H1 (cell line): ENCODE measurements at regions not wholly inside any gene's neighbourhood (a gene's known extent, or its start where the extent isn't known, plus 50 kb on each side); places are given as distances from the start of the nearest gene placed in this dataset.
"Not testable (repeated sequence)": the region's sequence is repeated elsewhere in the genome, so short reads cannot be mapped to it uniquely, and the experiment has no call there.

Experiments
- CTCF ChIA-PET: fragments of 300-600 bp; sonication (Branson Sonifier 250); formaldehyde crosslinking; loops from one replicate; lab custom pipeline; 2021; ENCODE audit not compliant: partially characterized antibody; lab: Charles Lee
- POLR2A ChIA-PET: fragments of 300-600 bp; sonication (Branson Sonifier 250); formaldehyde crosslinking; loops from one replicate; lab custom pipeline; 2021; ENCODE audit warnings: inconsistent platforms; ENCODE audit not compliant: partially characterized antibody; lab: Charles Lee
- DNase-seq, 2 experiments: peaks; one replicate each; pipeline versions ENCODE4 v3.0.0 to v3.0.0-alpha.2; 2010 to 2022; ENCODE audit warnings: low spot score in 2 of 2, low read depth in 1 of 2, mixed read lengths in 1 of 2
- FAIRE-seq: peaks from 2 replicates; lab custom pipeline; 2011; peaks lifted over from hg19 to GRCh38; lab: Jason Lieb, UNC
- H2AFZ ChIP-seq: 2 replicates; pipeline ENCODE4 v1.8.1; 2012; ENCODE audit warnings: low read length, inconsistent platforms
- H2AK5ac ChIP-seq: 2 replicates; pipeline ENCODE4 v1.6.1; 2013; ENCODE audit warnings: low read depth, low read length
- H2BK120ac ChIP-seq: replicated peaks from 2 replicates; pipeline ENCODE3; 2013; ENCODE audit warnings: low read depth, low read length, inconsistent platforms
- H2BK12ac ChIP-seq: 2 replicates; pipeline ENCODE4 v1.6.1; 2013; ENCODE audit warnings: low read depth, low read length
- H2BK15ac ChIP-seq: 2 replicates; pipeline ENCODE4 v1.6.1; 2013; ENCODE audit warnings: low read length
- H2BK20ac ChIP-seq: 2 replicates; pipeline ENCODE4 v1.6.1; 2013; ENCODE audit warnings: low read length
- H2BK5ac ChIP-seq: 2 replicates; pipeline ENCODE4 v1.6.1; 2013; ENCODE audit warnings: low read depth, low read length
- H3K14ac ChIP-seq: 2 replicates; pipeline ENCODE4 v1.6.1; 2013; ENCODE audit warnings: inconsistent platforms; ENCODE audit not compliant: insufficient read length
- H3K18ac ChIP-seq: 2 replicates; pipeline ENCODE4 v1.6.1; 2013; ENCODE audit warnings: low read length; ENCODE audit errors: extremely low read depth
- H3K23ac ChIP-seq: 2 replicates; pipeline ENCODE4 v1.6.1; 2013; ENCODE audit warnings: inconsistent platforms; ENCODE audit not compliant: insufficient read length
- H3K23me2 ChIP-seq: 2 replicates; pipeline ENCODE4 v1.6.1; 2013; ENCODE audit warnings: low read depth, low read length
- H3K27ac ChIP-seq: 2 replicates; pipeline ENCODE4 v1.6.1; 2011; ENCODE audit warnings: low read depth, low read length, inconsistent platforms
- H3K27me3 ChIP-seq, 4 experiments: replicated peaks in 1 of 4; 1 replicate in 1 of 4; 2 replicates in 3 of 4; pipeline versions ENCODE4 v1.6.1 to v1.8.1; 2011 to 2013; ENCODE audit warnings: low read length in 3 of 4, mild to moderate bottlenecking in 3 of 4, inconsistent platforms in 2 of 4, mixed read lengths in 2 of 4, moderate library complexity in 1 of 4; ENCODE audit not compliant: control insufficient read depth in 3 of 4, insufficient read depth in 3 of 4; ENCODE audit errors: extremely low read depth in 1 of 4
- H3K36me3 ChIP-seq, 4 experiments: 2 replicates each; pipeline versions ENCODE4 v1.6.1 to v1.8.1; 2011 to 2013; ENCODE audit warnings: mild to moderate bottlenecking in 4 of 4, low read length in 3 of 4, moderate library complexity in 2 of 4, control low read depth in 1 of 4, inconsistent platforms in 1 of 4; ENCODE audit not compliant: insufficient read depth in 4 of 4, control insufficient read depth in 2 of 4
- H3K4ac ChIP-seq: replicated peaks from 2 replicates; pipeline ENCODE3; 2013; ENCODE audit warnings: low read length, low read depth, mixed read lengths, inconsistent platforms; ENCODE audit not compliant: insufficient read length
- H3K4me1 ChIP-seq, 4 experiments: replicated peaks in 1 of 4; 1 replicate in 1 of 4; 2 replicates in 3 of 4; pipeline versions ENCODE4 v1.6.1 to v1.8.1; 2011 to 2013; ENCODE audit warnings: low read length in 3 of 4, inconsistent platforms in 2 of 4, mixed read lengths in 1 of 4; ENCODE audit not compliant: insufficient read depth in 4 of 4, control insufficient read depth in 3 of 4
- H3K4me2 ChIP-seq, 2 experiments: 2 replicates each; pipeline versions ENCODE4 v1.6.1 to v1.8.1; 2011 to 2013; ENCODE audit warnings: low read depth in 2 of 2, low read length in 2 of 2, control low read depth in 1 of 2, inconsistent platforms in 1 of 2, mild to moderate bottlenecking in 1 of 2; ENCODE audit not compliant: insufficient read depth in 1 of 2
- H3K4me3 ChIP-seq, 4 experiments: fragments of 200-600, 300-600 bp in 1 of 4; sonication (generic), shearing (Covaris generic), sonication (Bioruptor Twin) in 1 of 4; 2 replicates each; pipeline versions ENCODE4 v1.5.1 to v1.8.1; 2011 to 2016; ENCODE audit warnings: low read length in 4 of 4, low read depth in 3 of 4, control low read depth in 2 of 4, inconsistent platforms in 2 of 4, mild to moderate bottlenecking in 2 of 4, mixed read lengths in 1 of 4, moderate library complexity in 1 of 4; ENCODE audit not compliant: insufficient read depth in 2 of 4; ENCODE audit errors: extremely low read depth in 1 of 4
- H3K56ac ChIP-seq: replicated peaks from 2 replicates; pipeline ENCODE3; 2013; ENCODE audit warnings: low read depth, mild to moderate bottlenecking, mixed read lengths, low read length, inconsistent platforms; ENCODE audit not compliant: insufficient read length
- H3K79me1 ChIP-seq: 2 replicates; pipeline ENCODE4 v1.6.1; 2013; ENCODE audit warnings: low read depth, low read length, control low read depth
- H3K79me2 ChIP-seq, 2 experiments: 2 replicates each; pipeline versions ENCODE4 v1.6.1 to v1.8.1; 2012 to 2013; ENCODE audit warnings: low read length in 2 of 2, mild to moderate bottlenecking in 2 of 2, inconsistent platforms in 1 of 2; ENCODE audit not compliant: insufficient read depth in 2 of 2, control insufficient read depth in 1 of 2
- H3K9ac ChIP-seq, 4 experiments: replicated peaks in 1 of 4; 1 replicate in 1 of 4; 2 replicates in 3 of 4; pipeline versions ENCODE4 v1.6.1 to v1.8.1; 2011 to 2013; ENCODE audit warnings: low read depth in 3 of 4, low read length in 3 of 4, control low read depth in 2 of 4, mild to moderate bottlenecking in 2 of 4, moderate library complexity in 2 of 4, inconsistent platforms in 1 of 4; ENCODE audit errors: extremely low read depth in 1 of 4
- H3K9me3 ChIP-seq, 2 experiments: 2 replicates each; pipeline versions ENCODE4 v1.6.1 to v1.8.1; 2012 to 2013; ENCODE audit warnings: mild to moderate bottlenecking in 2 of 2, moderate library complexity in 2 of 2, control low read depth in 1 of 2, inconsistent platforms in 1 of 2, low read depth in 1 of 2, low read length in 1 of 2, mixed read lengths in 1 of 2; ENCODE audit not compliant: insufficient read depth in 2 of 2
- H4K20me1 ChIP-seq, 2 experiments: replicated peaks in 1 of 2; 2 replicates each; pipeline versions ENCODE3 to v1.8.1; 2011 to 2013; ENCODE audit warnings: inconsistent platforms in 2 of 2, low read length in 2 of 2, mild to moderate bottlenecking in 1 of 2; ENCODE audit not compliant: insufficient read depth in 2 of 2, control insufficient read depth in 1 of 2
- H4K5ac ChIP-seq: 2 replicates; pipeline ENCODE4 v1.6.1; 2013; ENCODE audit warnings: low read length, low read depth, mixed read lengths, inconsistent platforms; ENCODE audit not compliant: insufficient read length
- H4K8ac ChIP-seq: 2 replicates; pipeline ENCODE4 v1.8.0; 2013; ENCODE audit warnings: mild to moderate bottlenecking, moderate library complexity, low read length, inconsistent platforms; ENCODE audit not compliant: insufficient read depth; ENCODE audit errors: extremely low read depth
- H4K91ac ChIP-seq: replicated peaks from 2 replicates; pipeline ENCODE3; 2013; ENCODE audit warnings: low read length, mixed read lengths, inconsistent platforms; ENCODE audit not compliant: insufficient read length
- YY1 ChIP-seq: IDR thresholded peaks from 2 replicates; pipeline ENCODE4 v1.6.1; 2011; ENCODE audit warnings: low read depth, mild to moderate bottlenecking, low read length
- WGBS, 2 experiments: shearing (Covaris generic) in 1 of 2; methylation state at CpG; one replicate each; pipeline versions ENCODE4 v1.1.6 to v1.1.7; 2013 to 2015; ENCODE audit warnings: low lambda C conversion rate in 2 of 2, mixed read lengths in 2 of 2, inconsistent platforms in 1 of 2, low coverage in 1 of 2, missing lambda C conversion rate in 1 of 2; ENCODE audit not compliant: insufficient replicate concordance in 2 of 2, insufficient coverage in 1 of 2, insufficient read length in 1 of 2; ENCODE audit errors: extremely low coverage in 1 of 2, missing lambda C conversion rate in 1 of 2; 5-methylcytosine and 5-hydroxymethylcytosine counted together

DNA sequence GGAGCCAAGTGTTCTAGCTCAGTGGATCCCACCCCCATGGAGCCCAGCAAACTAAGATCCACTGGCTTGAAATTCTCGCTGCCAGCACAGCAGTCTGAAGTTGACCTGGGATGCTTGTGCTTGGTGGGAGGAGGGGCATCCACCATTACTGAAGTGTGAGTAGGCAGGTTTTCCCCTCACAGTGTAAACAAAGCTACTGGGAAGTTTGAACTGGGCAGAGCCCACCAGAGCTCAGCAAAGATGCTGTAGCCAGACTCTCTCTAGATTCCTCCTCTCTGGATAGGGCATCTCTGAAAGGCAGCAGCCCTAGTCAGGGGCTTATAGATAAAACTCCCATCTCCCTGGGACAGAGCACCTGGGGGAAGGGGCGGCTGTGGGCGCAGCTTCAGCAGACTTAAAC, 293.1 kb upstream of the NOX3 start:
- not testable (repeated sequence) for H3K4me1 ChIP-seq, H3K23me2 ChIP-seq, H3K18ac ChIP-seq, H2AFZ ChIP-seq, H3K27ac ChIP-seq, H3K4me3 ChIP-seq, H2AK5ac ChIP-seq
- CTCF ChIA-PET, result interaction anchor here (0.6 to 0.7 kb wide), 2 partner anchors 12 to 138 kb away, joined by 3 read pairs; no protein-coding TSS in a partner anchor
- 0 out of 2 replicates have a peak, but pooled peaks have one; percentile 17 for TF ChIP-seq YY1
- TF ChIP-seq, all 59 proteins: peak for 1; not testable (repeated sequence) for 58
- POLR2A ChIA-PET, H2BK120ac ChIP-seq, H2BK12ac ChIP-seq, H4K8ac ChIP-seq, H3K9me3 ChIP-seq, H3K56ac ChIP-seq, FAIRE-seq, H4K20me1 ChIP-seq, H4K5ac ChIP-seq, H3K79me2 ChIP-seq, H2BK20ac ChIP-seq, H4K91ac ChIP-seq, H3K79me1 ChIP-seq, H3K23ac ChIP-seq, DNase-seq, H3K14ac ChIP-seq, H2BK15ac ChIP-seq, H3K27me3 ChIP-seq, H3K4ac ChIP-seq, H3K9ac ChIP-seq, H2BK5ac ChIP-seq, H3K36me3 ChIP-seq, H3K4me2 ChIP-seq: not testable (repeated sequence)
- 88% methylated on average over 3 of the region's 3 CpGs; no CpG with 5 or more reads in 1 of the 2 experiments for WGBS, 2 experiments
